SK-N-SH (cell line): ENCODE measurements at regions not wholly inside any gene's neighbourhood (a gene's known extent, or its start where the extent isn't known, plus 50 kb on each side); places are given as distances from the start of the nearest gene placed in this dataset.

ENCODE experiments used
- CTCF ChIA-PET: fragments of 300-600, 350-600 bp; formaldehyde crosslinking; extraction: SDS; loops from one replicate; lab custom pipeline; 2021; lab: Yijun Ruan, JAX
- POLR2A ChIA-PET: fragments of 350-600 bp; sonication (Branson Sonifier 250); formaldehyde crosslinking; extraction: SDS; loops from one replicate; lab custom pipeline; 2020; ENCODE audit warnings: antibody characterized with exemption, inconsistent platforms; lab: Yijun Ruan, JAX
- DNase-seq: peaks from one replicate; pipeline ENCODE4 v3.0.0; 2012
- H2AFZ ChIP-seq: fragments of 200-600 bp; sonication (generic); 2 replicates; pipeline ENCODE4 v1.8.1; 2016; ENCODE audit warnings: antibody characterized with exemption, mild to moderate bottlenecking, low read depth
- H3F3A ChIP-seq: fragments of 200-600 bp; sonication (generic); replicated peaks from 2 replicates; pipeline ENCODE3; 2016; ENCODE audit warnings: antibody characterized with exemption, mild to moderate bottlenecking; ENCODE audit not compliant: insufficient read depth
- H3K27ac ChIP-seq, 2 experiments: fragments of 200-500 bp in 1 of 2; fragments of 200-600 bp in 1 of 2; sonication (Bioruptor generic) in 1 of 2; sonication (generic), shearing (Covaris generic) in 1 of 2; 2 replicates each; pipeline versions ENCODE4 v1.5.1 to v1.6.1; 2014 to 2016; ENCODE audit warnings: low read depth in 2 of 2, inconsistent platforms in 1 of 2, low read length in 1 of 2, mild to moderate bottlenecking in 1 of 2, mixed read lengths in 1 of 2
- H3K27me3 ChIP-seq: fragments of 200-600 bp; sonication (generic), shearing (Covaris generic); 2 replicates; pipeline ENCODE4 v1.6.1; 2016; ENCODE audit warnings: mixed run types; ENCODE audit not compliant: insufficient read depth
- H3K36me3 ChIP-seq, 2 experiments: fragments of 200-500 bp in 1 of 2; fragments of 200-600 bp in 1 of 2; sonication (Bioruptor generic) in 1 of 2; sonication (generic) in 1 of 2; replicated peaks in 1 of 2; 2 replicates each; pipeline versions ENCODE3 to v1.5.1; 2014 to 2016; ENCODE audit warnings: low read length in 1 of 2, mild to moderate bottlenecking in 1 of 2; ENCODE audit not compliant: insufficient read depth in 2 of 2, control insufficient read depth in 1 of 2
- H3K4me1 ChIP-seq, 2 experiments: fragments of 200-500 bp in 1 of 2; fragments of 200-600 bp in 1 of 2; sonication (Bioruptor generic) in 1 of 2; sonication (generic), shearing (Covaris generic) in 1 of 2; 2 replicates each; pipeline versions ENCODE4 v1.5.1 to v1.6.1; 2014 to 2016; ENCODE audit warnings: low read depth in 1 of 2, low read length in 1 of 2, mixed run types in 1 of 2; ENCODE audit not compliant: insufficient read depth in 2 of 2, control insufficient read depth in 1 of 2
- H3K4me2 ChIP-seq: fragments of 200-600 bp; sonication (generic), shearing (Covaris generic); 2 replicates; pipeline ENCODE4 v1.6.1; 2017; ENCODE audit warnings: mixed run types
- H3K4me3 ChIP-seq, 2 experiments: fragments of 200-500 bp in 1 of 2; fragments of 200-600 bp in 1 of 2; sonication (Bioruptor generic) in 1 of 2; sonication (generic), shearing (Covaris generic) in 1 of 2; 2 replicates each; pipeline versions ENCODE4 v1.5.1 to v1.8.1; 2014 to 2016; ENCODE audit warnings: low read depth in 2 of 2, inconsistent platforms in 1 of 2, low read length in 1 of 2, mild to moderate bottlenecking in 1 of 2, mixed read lengths in 1 of 2, moderate library complexity in 1 of 2
- H3K79me2 ChIP-seq: fragments of 200-600 bp; sonication (generic); 2 replicates; pipeline ENCODE4 v1.8.1; 2017; ENCODE audit warnings: mild to moderate bottlenecking; ENCODE audit not compliant: insufficient read depth
- H3K9ac ChIP-seq: fragments of 200-600 bp; sonication (generic); 2 replicates; pipeline ENCODE4 v1.6.1; 2017; ENCODE audit warnings: mixed run types
- H3K9me2 ChIP-seq: fragments of 200-600 bp; sonication (generic); 2 replicates; pipeline ENCODE4 v1.6.1; 2017; ENCODE audit warnings: mixed run types
- H3K9me3 ChIP-seq: fragments of 200-600 bp; sonication (generic); 2 replicates; pipeline ENCODE4 v1.6.1; 2017; ENCODE audit warnings: mixed run types, mild to moderate bottlenecking, moderate library complexity
- H4K20me1 ChIP-seq: fragments of 200-600 bp; sonication (generic); 2 replicates; pipeline ENCODE4 v1.6.1; 2017; ENCODE audit warnings: mild to moderate bottlenecking, mixed run types; ENCODE audit not compliant: insufficient read depth
- CHD2 ChIP-seq: fragments of 150-350 bp; IDR thresholded peaks from 2 replicates; pipeline ENCODE4 v1.6.1; 2018; ENCODE audit warnings: low read length; ENCODE audit not compliant: partially characterized antibody
- EP300 ChIP-seq, 2 experiments: IDR thresholded peaks; 2 replicates each; pipeline versions ENCODE4 v1.4.0 to v1.6.1; 2012; ENCODE audit warnings: borderline replicate concordance in 1 of 2, low read depth in 1 of 2, low read length in 1 of 2
- FOSL2 ChIP-seq: IDR thresholded peaks from 2 replicates; pipeline ENCODE4 v1.4.0; 2012; ENCODE audit warnings: low read depth, mild to moderate bottlenecking, moderate library complexity, borderline replicate concordance
- FOXJ3 ChIP-seq: sonication (generic); formaldehyde crosslinking; IDR thresholded peaks from 2 replicates; pipeline ENCODE4 v1.5.1; 2020; ENCODE audit warnings: mild to moderate bottlenecking, missing genetic modification reagents
- FOXM1 ChIP-seq: IDR thresholded peaks from 2 replicates; pipeline ENCODE4 v1.4.0; 2012; ENCODE audit warnings: low read depth, mild to moderate bottlenecking
- GABPA ChIP-seq: IDR thresholded peaks from 2 replicates; pipeline ENCODE4 v1.4.0; 2012; ENCODE audit warnings: low read depth, mild to moderate bottlenecking
- MAX ChIP-seq: IDR thresholded peaks from 2 replicates; pipeline ENCODE4 v1.4.0; 2012; ENCODE audit warnings: low read depth
- MXI1 ChIP-seq: IDR thresholded peaks from 2 replicates; pipeline ENCODE4 v1.6.1; 2012; ENCODE audit warnings: mild to moderate bottlenecking, low read depth, low read length, improper control_type of control experiment
- NRF1 ChIP-seq: IDR thresholded peaks from 2 replicates; pipeline ENCODE4 v1.6.1; 2012; ENCODE audit warnings: low read depth, mild to moderate bottlenecking, low read length
- POLR2AphosphoS5 ChIP-seq: IDR thresholded peaks from 2 replicates; pipeline ENCODE4 v1.6.1; 2012; ENCODE audit warnings: low read depth, low read length
- RAD21 ChIP-seq: IDR thresholded peaks from 2 replicates; pipeline ENCODE4 v1.6.1; 2012; ENCODE audit warnings: mild to moderate bottlenecking, low read length
- REST ChIP-seq: IDR thresholded peaks from 2 replicates; pipeline ENCODE4 v1.6.1; 2012; ENCODE audit warnings: mild to moderate bottlenecking, low read depth, low read length, moderate library complexity
- RXRA ChIP-seq: IDR thresholded peaks from 2 replicates; pipeline ENCODE4 v1.4.0; 2012; ENCODE audit warnings: low read depth, mild to moderate bottlenecking, borderline replicate concordance
- SIN3A ChIP-seq: IDR thresholded peaks from 2 replicates; pipeline ENCODE4 v1.6.1; 2012; ENCODE audit warnings: low read depth, mild to moderate bottlenecking, low read length, moderate library complexity, borderline replicate concordance
- TAF1 ChIP-seq: IDR thresholded peaks from 2 replicates; pipeline ENCODE4 v1.6.1; 2012; ENCODE audit warnings: low read depth, mild to moderate bottlenecking, low read length, moderate library complexity, borderline replicate concordance
- USF1 ChIP-seq: IDR thresholded peaks from 2 replicates; pipeline ENCODE4 v1.4.0; 2012; ENCODE audit warnings: low read depth, borderline replicate concordance
- USF2 ChIP-seq: fragments of 150-350 bp; IDR thresholded peaks from 2 replicates; pipeline ENCODE4 v1.6.1; 2017; ENCODE audit warnings: antibody characterized with exemption, low read length, low read depth, borderline replicate concordance
- YY1 ChIP-seq: IDR thresholded peaks from 2 replicates; pipeline ENCODE4 v1.4.0; 2012; ENCODE audit warnings: low read depth, mild to moderate bottlenecking
- WGBS: methylation state at CpG from one replicate; pipeline ENCODE4 v1.1.6; 2017; ENCODE audit warnings: low lambda C conversion rate; 5-methylcytosine and 5-hydroxymethylcytosine counted together

- TF ChIP-seq FOXM1 (no peak), GABPA (no peak), RXRA (no peak), MXI1 (no peak), FOSL2 (no peak), POLR2AphosphoS5 (no peak), USF1 (no peak), YY1 (no peak), EP300 (IDR thresholded peaks at IDR 0.05; ENCODE audit: borderline replicate concordance in 1 of 2, low read depth in 1 of 2, low read length in 1 of 2) (no peak), MAX (no peak), CHD2 (no peak), TAF1 (no peak), RAD21 (no peak), SIN3A (no peak), USF2 (no peak), REST (no peak), FOXJ3 (no peak), NRF1 (no peak)
- H3K27ac ChIP-seq: no peak overlapping the region
- ChIA-PET POLR2A (no interaction called here), CTCF (interaction anchor here (1.4 kb wide), 1 partner anchor 19 kb away, joined by 4 read pairs; no protein-coding TSS in a partner anchor)
- H3K9me3 ChIP-seq: no peaks in the 10 kb centered on the region
- H3K79me2 ChIP-seq: no peaks in the 10 kb centered on the region
- no peaks in the 10 kb centered on the region for H3K36me3 ChIP-seq
- DNase-seq: no peak
- no peak overlapping the region for H2AFZ ChIP-seq
- no peaks in the 10 kb centered on the region; a peak in 1 of 4 replicates for H3K4me1 ChIP-seq
- 48% methylated on average over 10 of the region's 10 CpGs for WGBS
- H4K20me1 ChIP-seq: no peaks in the 10 kb centered on the region
- H3K27me3 ChIP-seq: no peaks in the 10 kb centered on the region
- no peak overlapping the region for H3K9ac ChIP-seq
- no peaks in the 10 kb centered on the region for H3F3A ChIP-seq
- no peaks in the 10 kb centered on the region for H3K9me2 ChIP-seq
- H3K4me3 ChIP-seq: no peak overlapping the region
- no peak overlapping the region for H3K4me2 ChIP-seq
These were observed 374.6 kb upstream of the CFAP20DC start for GRCh38 chr3:59424268-59425010.
